Neural cell (in vitro differentiated cells): ENCODE measurements at regions not wholly inside any gene's neighbourhood (a gene's known extent, or its start where the extent isn't known, plus 50 kb on each side); places are given as distances from the start of the nearest gene placed in this dataset.

Experiments used
- H2AFZ ChIP-seq: fragments of 200-600, 300-800 bp; sonication (generic), shearing (Covaris generic); 2 replicates; pipeline ENCODE4 v1.6.0; 2014; ENCODE audit warnings: low read depth, mild to moderate bottlenecking, antibody characterized with exemption, low read length, moderate library complexity
- H3F3A ChIP-seq: fragments of 200-600 bp; shearing (Covaris generic); 2 replicates; pipeline ENCODE4 v1.6.1; 2016; ENCODE audit warnings: mild to moderate bottlenecking, moderate library complexity, mixed read lengths, antibody characterized with exemption, low read length; ENCODE audit not compliant: insufficient read depth, poor library complexity, severe bottlenecking
- H3K27ac ChIP-seq: fragments of 200-600, 300-800 bp; sonication (generic), shearing (Covaris generic); 2 replicates; pipeline ENCODE4 v1.5.1; 2014; ENCODE audit warnings: mild to moderate bottlenecking, low read length, moderate library complexity
- H3K27me3 ChIP-seq: fragments of 300-800, 200-600 bp; sonication (generic), shearing (Covaris generic); 2 replicates; pipeline ENCODE4 v1.6.0; 2014; ENCODE audit warnings: mild to moderate bottlenecking, low read depth, low read length, moderate library complexity; ENCODE audit not compliant: insufficient read depth
- H3K36me3 ChIP-seq: fragments of 300-800, 200-600 bp; sonication (generic), shearing (Covaris generic); 2 replicates; pipeline ENCODE4 v1.5.1; 2014; ENCODE audit warnings: mild to moderate bottlenecking, antibody characterized with exemption, low read length, moderate library complexity; ENCODE audit not compliant: insufficient read depth
- H3K4me2 ChIP-seq: fragments of 300-800, 200-600 bp; sonication (generic), shearing (Covaris generic); 2 replicates; pipeline ENCODE4 v1.6.0; 2014; ENCODE audit warnings: mild to moderate bottlenecking, low read length
- H3K4me3 ChIP-seq: fragments of 300-800, 200-600 bp; sonication (generic), shearing (Covaris generic); 2 replicates; pipeline ENCODE4 v1.5.1; 2014; ENCODE audit warnings: mild to moderate bottlenecking, low read length, moderate library complexity
- H3K79me2 ChIP-seq: fragments of 200-600 bp; shearing (Covaris generic); replicated peaks from 2 replicates; pipeline ENCODE4 v1.6.0; 2014; ENCODE audit warnings: mild to moderate bottlenecking, low read length, moderate library complexity; ENCODE audit not compliant: insufficient read depth
- H3K9ac ChIP-seq: fragments of 300-800, 200-600 bp; sonication (generic), shearing (Covaris generic); 2 replicates; pipeline ENCODE4 v1.6.1; 2016; ENCODE audit warnings: mild to moderate bottlenecking, low read length, mixed read lengths
- H3K9me2 ChIP-seq: fragments of 200-600 bp; shearing (Covaris generic); 2 replicates; pipeline ENCODE4 v1.6.1; 2016; ENCODE audit warnings: mild to moderate bottlenecking, low read length, mixed read lengths; ENCODE audit not compliant: insufficient read depth
- H3K9me3 ChIP-seq: fragments of 200-600, 300-800 bp; sonication (generic), shearing (Covaris generic); 2 replicates; pipeline ENCODE4 v1.6.1; 2016; ENCODE audit warnings: mild to moderate bottlenecking, mixed run types, low read length, moderate library complexity, mixed read lengths
- H4K20me1 ChIP-seq: fragments of 200-600 bp; shearing (Covaris generic); 2 replicates; pipeline ENCODE4 v1.6.1; 2016; ENCODE audit warnings: mild to moderate bottlenecking, mixed run types; ENCODE audit not compliant: insufficient read depth
- EP300 ChIP-seq: fragments of 450-650 bp; conservative IDR thresholded peaks from 2 replicates; pipeline ENCODE4 v1.6.1; 2014; ENCODE audit warnings: antibody characterized with exemption, mild to moderate bottlenecking, moderate library complexity; ENCODE audit not compliant: poor library complexity, severe bottlenecking
- EZH2 ChIP-seq: fragments of 200-600, 300-800 bp; shearing (Covaris generic), sonication (generic); IDR thresholded peaks from 2 replicates; pipeline ENCODE4 v1.6.1; 2014; ENCODE audit warnings: antibody characterized with exemption, low read length, borderline replicate concordance, mild to moderate bottlenecking; ENCODE audit not compliant: insufficient read depth, poor library complexity, severe bottlenecking
- MXI1 ChIP-seq: fragments of 450-650 bp; conservative IDR thresholded peaks from 2 replicates; pipeline ENCODE4 v1.6.1; 2014; ENCODE audit warnings: antibody characterized with exemption, mild to moderate bottlenecking; ENCODE audit not compliant: poor library complexity, severe bottlenecking
- POLR2AphosphoS5 ChIP-seq: IDR thresholded peaks from 2 replicates; pipeline ENCODE4 v1.6.1; 2012
- RAD21 ChIP-seq: fragments of 450-650 bp; conservative IDR thresholded peaks from 2 replicates; pipeline ENCODE4 v1.6.1; 2014; ENCODE audit warnings: antibody characterized with exemption, mild to moderate bottlenecking, moderate library complexity
- SMC3 ChIP-seq: fragments of 450-650 bp; conservative IDR thresholded peaks from 2 replicates; pipeline ENCODE4 v1.6.1; 2014; ENCODE audit warnings: antibody characterized with exemption, mild to moderate bottlenecking, moderate library complexity; ENCODE audit not compliant: poor library complexity
- TAF1 ChIP-seq: IDR thresholded peaks from 2 replicates; pipeline ENCODE4 v1.6.1; 2012; ENCODE audit warnings: low read depth
- TF ChIP-seq, protein P1 (sequence below): fragments of 450-650 bp; IDR thresholded peaks from 2 replicates; pipeline ENCODE4 v1.5.1; 2014; ENCODE audit warnings: antibody characterized with exemption, mild to moderate bottlenecking, moderate library complexity; ENCODE audit not compliant: poor library complexity, severe bottlenecking
- TF ChIP-seq, protein P2 (sequence below): IDR thresholded peaks from 2 replicates; pipeline ENCODE4 v1.6.1; 2012; ENCODE audit warnings: borderline replicate concordance

DNA sequence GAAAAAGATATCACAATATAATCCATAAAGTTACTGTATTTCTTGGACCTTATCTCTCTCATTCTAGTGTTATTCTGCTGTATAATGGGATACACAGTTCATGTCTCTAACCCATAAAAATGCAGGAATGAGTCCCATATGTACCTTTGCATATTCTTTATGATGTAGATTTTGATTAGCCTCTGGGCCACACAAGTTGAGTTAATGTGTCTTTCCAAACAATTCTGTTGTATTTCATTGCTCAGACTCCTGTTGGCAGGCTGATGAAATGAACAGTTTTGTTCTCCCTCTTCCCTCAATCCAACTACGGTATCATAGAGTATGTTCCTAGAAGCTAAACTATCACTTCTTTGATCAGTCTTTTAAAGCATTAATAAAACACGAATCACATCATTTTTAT is 113.2 kb upstream of the SATB2 start:
- no peaks in the 10 kb centered on the region for H4K20me1 ChIP-seq
- no peaks in the 10 kb centered on the region for H3K36me3 ChIP-seq
- H3K9me3 ChIP-seq = no peaks in the 10 kb centered on the region
- H3K9me2 ChIP-seq = no peaks in the 10 kb centered on the region
- H3K4me3 ChIP-seq = no peak overlapping the region
- no peak overlapping the region for H3K4me2 ChIP-seq
- H3K27ac ChIP-seq = no peak overlapping the region
- no peaks in the 10 kb centered on the region for H3K27me3 ChIP-seq
- TF ChIP-seq RAD21 (no peak), SMC3 (no peak), MXI1 (no peak)
- TF ChIP-seq, protein P1, sequence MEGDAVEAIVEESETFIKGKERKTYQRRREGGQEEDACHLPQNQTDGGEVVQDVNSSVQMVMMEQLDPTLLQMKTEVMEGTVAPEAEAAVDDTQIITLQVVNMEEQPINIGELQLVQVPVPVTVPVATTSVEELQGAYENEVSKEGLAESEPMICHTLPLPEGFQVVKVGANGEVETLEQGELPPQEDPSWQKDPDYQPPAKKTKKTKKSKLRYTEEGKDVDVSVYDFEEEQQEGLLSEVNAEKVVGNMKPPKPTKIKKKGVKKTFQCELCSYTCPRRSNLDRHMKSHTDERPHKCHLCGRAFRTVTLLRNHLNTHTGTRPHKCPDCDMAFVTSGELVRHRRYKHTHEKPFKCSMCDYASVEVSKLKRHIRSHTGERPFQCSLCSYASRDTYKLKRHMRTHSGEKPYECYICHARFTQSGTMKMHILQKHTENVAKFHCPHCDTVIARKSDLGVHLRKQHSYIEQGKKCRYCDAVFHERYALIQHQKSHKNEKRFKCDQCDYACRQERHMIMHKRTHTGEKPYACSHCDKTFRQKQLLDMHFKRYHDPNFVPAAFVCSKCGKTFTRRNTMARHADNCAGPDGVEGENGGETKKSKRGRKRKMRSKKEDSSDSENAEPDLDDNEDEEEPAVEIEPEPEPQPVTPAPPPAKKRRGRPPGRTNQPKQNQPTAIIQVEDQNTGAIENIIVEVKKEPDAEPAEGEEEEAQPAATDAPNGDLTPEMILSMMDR = no peak
- H3F3A ChIP-seq = no peaks in the 10 kb centered on the region
- no peaks in the 10 kb centered on the region for H3K79me2 ChIP-seq
- H3K9ac ChIP-seq = no peak overlapping the region
- no peak overlapping the region for H2AFZ ChIP-seq

DNA sequence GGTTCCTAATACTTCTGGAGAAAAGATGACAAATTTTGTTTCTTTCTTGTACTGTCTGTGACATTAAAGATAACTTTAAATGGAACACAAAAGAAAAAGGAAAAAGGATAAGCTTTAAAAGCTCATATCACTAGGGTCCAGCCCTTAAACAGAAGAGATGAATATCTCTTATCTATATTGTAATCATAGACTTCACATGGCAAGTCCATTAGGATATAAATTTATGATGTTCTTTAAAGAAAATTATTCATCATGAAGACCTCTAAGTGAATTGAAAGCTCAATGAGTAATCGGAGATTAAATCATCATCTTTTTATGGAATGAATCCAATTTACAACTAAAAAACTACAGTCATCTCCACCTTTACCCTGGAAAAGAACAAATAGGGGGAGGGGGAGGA is 111.6 kb upstream of the SATB2 start:
- no peak overlapping the region for H3K27ac ChIP-seq
- H3K4me2 ChIP-seq = no peak overlapping the region

More for the DNA sequence above, 111.6 kb upstream of the SATB2 start:
- TF ChIP-seq, protein P2, sequence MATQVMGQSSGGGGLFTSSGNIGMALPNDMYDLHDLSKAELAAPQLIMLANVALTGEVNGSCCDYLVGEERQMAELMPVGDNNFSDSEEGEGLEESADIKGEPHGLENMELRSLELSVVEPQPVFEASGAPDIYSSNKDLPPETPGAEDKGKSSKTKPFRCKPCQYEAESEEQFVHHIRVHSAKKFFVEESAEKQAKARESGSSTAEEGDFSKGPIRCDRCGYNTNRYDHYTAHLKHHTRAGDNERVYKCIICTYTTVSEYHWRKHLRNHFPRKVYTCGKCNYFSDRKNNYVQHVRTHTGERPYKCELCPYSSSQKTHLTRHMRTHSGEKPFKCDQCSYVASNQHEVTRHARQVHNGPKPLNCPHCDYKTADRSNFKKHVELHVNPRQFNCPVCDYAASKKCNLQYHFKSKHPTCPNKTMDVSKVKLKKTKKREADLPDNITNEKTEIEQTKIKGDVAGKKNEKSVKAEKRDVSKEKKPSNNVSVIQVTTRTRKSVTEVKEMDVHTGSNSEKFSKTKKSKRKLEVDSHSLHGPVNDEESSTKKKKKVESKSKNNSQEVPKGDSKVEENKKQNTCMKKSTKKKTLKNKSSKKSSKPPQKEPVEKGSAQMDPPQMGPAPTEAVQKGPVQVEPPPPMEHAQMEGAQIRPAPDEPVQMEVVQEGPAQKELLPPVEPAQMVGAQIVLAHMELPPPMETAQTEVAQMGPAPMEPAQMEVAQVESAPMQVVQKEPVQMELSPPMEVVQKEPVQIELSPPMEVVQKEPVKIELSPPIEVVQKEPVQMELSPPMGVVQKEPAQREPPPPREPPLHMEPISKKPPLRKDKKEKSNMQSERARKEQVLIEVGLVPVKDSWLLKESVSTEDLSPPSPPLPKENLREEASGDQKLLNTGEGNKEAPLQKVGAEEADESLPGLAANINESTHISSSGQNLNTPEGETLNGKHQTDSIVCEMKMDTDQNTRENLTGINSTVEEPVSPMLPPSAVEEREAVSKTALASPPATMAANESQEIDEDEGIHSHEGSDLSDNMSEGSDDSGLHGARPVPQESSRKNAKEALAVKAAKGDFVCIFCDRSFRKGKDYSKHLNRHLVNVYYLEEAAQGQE = no peak
- TF ChIP-seq EZH2 (no peak), RAD21 (no peak), SMC3 (no peak), EP300 (no peak), MXI1 (no peak), POLR2AphosphoS5 (no peak), TAF1 (no peak)
- TF ChIP-seq, protein P1 = no peak
- H3K36me3 ChIP-seq = no peaks in the 10 kb centered on the region
- H3K9me2 ChIP-seq = no peaks in the 10 kb centered on the region
- H3K4me3 ChIP-seq = no peak overlapping the region
- H4K20me1 ChIP-seq = no peaks in the 10 kb centered on the region
- no peaks in the 10 kb centered on the region for H3K9me3 ChIP-seq
- H2AFZ ChIP-seq = no peak overlapping the region
- H3K9ac ChIP-seq = no peak overlapping the region
- H3K27me3 ChIP-seq = no peaks in the 10 kb centered on the region
- H3F3A ChIP-seq = no peaks in the 10 kb centered on the region
- H3K79me2 ChIP-seq = no peaks in the 10 kb centered on the region
